Effector memory CD8-positive, alpha-beta T cell (primary cell): ENCODE measurements at regions not wholly inside any gene's neighbourhood (a gene's known extent, or its start where the extent isn't known, plus 50 kb on each side); places are given as distances from the start of the nearest gene placed in this dataset.
"Not testable (repeated sequence)": the region's sequence is repeated elsewhere in the genome, so short reads cannot be mapped to it uniquely, and the experiment has no call there.

Experiments used
- ATAC-seq: fragments of 150-1000 bp; cut with Tn5 transposase; replicated peaks from 2 replicates; pipeline ENCODE4 v1.10.0; 2021; ENCODE audit warnings: mild to moderate bottlenecking, moderate library complexity
- DNase-seq, 3 experiments: peaks; one replicate each; pipeline ENCODE4 v3.0.0; 2021
- H3K27ac Mint-ChIP-seq, 2 donors: one replicate each; pipeline ENCODE4 v1.8.0; 2022; ENCODE audit warnings: mild to moderate bottlenecking in 2 of 2, mixed read lengths in 2 of 2, moderate library complexity in 2 of 2
- H3K27me3 Mint-ChIP-seq, 2 donors: one replicate each; pipeline ENCODE4 v1.8.0; 2022; ENCODE audit warnings: mixed read lengths in 2 of 2
- H3K36me3 Mint-ChIP-seq: one replicate; pipeline ENCODE4 v1.8.0; 2022; ENCODE audit warnings: mild to moderate bottlenecking, moderate library complexity, mixed read lengths; ENCODE audit not compliant: insufficient read depth
- H3K4me1 Mint-ChIP-seq, 2 donors: one replicate each; pipeline ENCODE4 v1.8.0; 2022; ENCODE audit warnings: low read depth in 2 of 2, mixed read lengths in 2 of 2
- H3K4me3 Mint-ChIP-seq, 2 donors: one replicate each; pipeline ENCODE4 v1.8.0; 2022; ENCODE audit warnings: mild to moderate bottlenecking in 2 of 2, mixed read lengths in 2 of 2, moderate library complexity in 2 of 2
- H3K9me3 Mint-ChIP-seq, 2 donors: one replicate each; pipeline ENCODE4 v1.8.0; 2022; ENCODE audit warnings: mixed read lengths in 2 of 2

GRCh38 chr4:117014236-117014635, 71.1 kb downstream of the TRAM1L1 start:
- H3K36me3 Mint-ChIP-seq: no peaks in the 10 kb centered on the region
- no peaks in the 10 kb centered on the region for H3K4me1 Mint-ChIP-seq
- H3K9me3 Mint-ChIP-seq: peaks cover 4 to 13% of the 10 kb centered on the region in 2 donors
- DNase-seq (no peak), ATAC-seq (no peak)
- H3K27me3 Mint-ChIP-seq: no peaks in the 10 kb centered on the region
- H3K27ac Mint-ChIP-seq: no peak overlapping the region
- H3K4me3 Mint-ChIP-seq: no peak overlapping the region

DNA sequence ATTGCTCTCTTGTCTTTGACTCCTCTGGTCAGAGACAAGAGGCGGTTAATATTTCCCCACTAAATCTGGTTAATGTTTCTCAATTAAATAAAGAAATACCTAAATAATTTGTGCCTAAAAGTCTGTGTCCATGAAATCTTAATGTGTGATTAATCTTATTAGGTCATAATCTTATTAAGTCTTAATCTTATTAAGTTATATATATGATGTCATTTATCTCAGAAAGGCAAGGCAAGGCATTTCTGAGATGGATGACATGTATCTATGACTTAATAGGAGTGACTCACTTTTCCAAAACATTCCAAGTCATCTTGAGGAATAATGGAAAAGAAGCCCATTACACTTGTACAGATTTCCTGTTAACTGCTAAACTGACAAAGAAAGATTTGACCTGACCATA, 74.7 kb downstream of the TRAM1L1 start:
- Mint-ChIP-seq H3K4me1 (no peaks in the 10 kb centered on the region), H3K4me3 (no peak overlapping the region), H3K9me3 (peaks cover 6 to 7% of the 10 kb centered on the region in 2 donors), H3K36me3 (no peaks in the 10 kb centered on the region), H3K27me3 (no peaks in the 10 kb centered on the region), H3K27ac (no peak overlapping the region)
- DNase-seq (no peak), ATAC-seq (no peak)

GRCh38 chr4:117001077-117001476, 84.3 kb downstream of the TRAM1L1 start:
- no peak for DNase-seq
- H3K36me3 Mint-ChIP-seq: no peaks in the 10 kb centered on the region
- H3K4me3 Mint-ChIP-seq: no peak overlapping the region
- H3K27me3 Mint-ChIP-seq: no peaks in the 10 kb centered on the region
- H3K9me3 Mint-ChIP-seq: peaks cover 0 to under 1% of the 10 kb centered on the region in 2 donors
- no peaks in the 10 kb centered on the region for H3K4me1 Mint-ChIP-seq
- H3K27ac Mint-ChIP-seq: no peak overlapping the region
- no peak for ATAC-seq

DNA sequence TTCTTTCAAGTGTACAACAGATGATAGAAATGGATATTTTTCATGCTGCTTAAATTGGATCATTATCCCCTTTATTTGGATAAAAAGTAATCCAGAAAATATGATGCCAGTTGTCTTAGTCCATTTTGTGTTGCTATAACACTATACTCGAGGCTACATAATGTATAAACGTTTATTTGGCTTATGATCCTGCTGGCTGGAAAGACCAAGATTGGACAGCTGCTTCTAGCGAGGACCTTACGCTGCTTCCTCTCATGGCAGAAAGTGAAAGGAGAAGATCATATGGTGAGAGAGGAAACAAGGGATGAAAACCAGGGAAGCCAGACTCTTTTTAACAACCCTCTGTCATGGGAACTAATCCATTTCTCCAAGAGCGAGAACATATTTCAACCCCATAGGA, 102.7 kb downstream of the TRAM1L1 start:
- H3K36me3 Mint-ChIP-seq: no peaks in the 10 kb centered on the region
- H3K27ac Mint-ChIP-seq: no peak overlapping the region
- no peak overlapping the region for H3K4me3 Mint-ChIP-seq
- peaks cover 3 to 12% of the 10 kb centered on the region in 2 donors for H3K9me3 Mint-ChIP-seq
- DNase-seq: no peak
- no peak for ATAC-seq
- no peaks in the 10 kb centered on the region for H3K4me1 Mint-ChIP-seq
- no peaks in the 10 kb centered on the region for H3K27me3 Mint-ChIP-seq

DNA sequence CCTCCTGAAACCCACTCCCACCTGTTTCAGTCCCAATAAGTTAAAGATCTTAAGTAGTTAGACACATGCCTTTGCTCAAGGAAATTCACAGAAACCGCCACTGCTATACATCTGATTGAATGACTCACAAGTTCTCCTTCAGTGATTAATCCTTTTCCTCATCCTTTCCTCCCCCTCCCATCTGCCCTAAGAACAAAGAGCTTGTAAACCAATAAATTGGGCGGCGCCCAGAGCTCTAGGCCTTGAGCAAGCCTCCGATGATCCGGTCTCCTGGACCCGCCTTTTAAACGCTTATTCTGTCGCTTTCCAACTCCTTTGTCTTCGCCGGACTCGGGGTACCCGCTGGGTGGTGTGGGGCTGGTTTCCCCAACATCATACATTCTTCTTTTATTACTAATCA, 104.9 kb downstream of the TRAM1L1 start:
- H3K4me1 Mint-ChIP-seq, H3K27ac Mint-ChIP-seq, ATAC-seq, H3K27me3 Mint-ChIP-seq, DNase-seq, H3K36me3 Mint-ChIP-seq, H3K4me3 Mint-ChIP-seq: not testable (repeated sequence)
- peaks cover 1 to 12% of the 10 kb centered on the region in 2 donors for H3K9me3 Mint-ChIP-seq

GRCh38 chr4:116959045-116959444, 126.3 kb downstream of the TRAM1L1 start:
- H3K4me1 Mint-ChIP-seq: no peaks in the 10 kb centered on the region
- H3K27me3 Mint-ChIP-seq: no peaks in the 10 kb centered on the region
- no peaks in the 10 kb centered on the region for H3K36me3 Mint-ChIP-seq
- no peak for DNase-seq
- H3K27ac Mint-ChIP-seq: no peak overlapping the region
- H3K4me3 Mint-ChIP-seq: no peak overlapping the region
- peaks cover 8% of the 10 kb centered on the region in 2 donors for H3K9me3 Mint-ChIP-seq
- ATAC-seq: no peak

- DNase-seq (no peak), ATAC-seq (no peak)
- no peaks in the 10 kb centered on the region for H3K27me3 Mint-ChIP-seq
- no peak overlapping the region for H3K4me3 Mint-ChIP-seq
- H3K27ac Mint-ChIP-seq: no peak overlapping the region
- peaks cover 6 to 8% of the 10 kb centered on the region in 2 donors for H3K9me3 Mint-ChIP-seq
- no peaks in the 10 kb centered on the region for H3K4me1 Mint-ChIP-seq
- H3K36me3 Mint-ChIP-seq: no peaks in the 10 kb centered on the region
These were observed 131.4 kb downstream of the TRAM1L1 start for GRCh38 chr4:116953947-116954346.

DNA sequence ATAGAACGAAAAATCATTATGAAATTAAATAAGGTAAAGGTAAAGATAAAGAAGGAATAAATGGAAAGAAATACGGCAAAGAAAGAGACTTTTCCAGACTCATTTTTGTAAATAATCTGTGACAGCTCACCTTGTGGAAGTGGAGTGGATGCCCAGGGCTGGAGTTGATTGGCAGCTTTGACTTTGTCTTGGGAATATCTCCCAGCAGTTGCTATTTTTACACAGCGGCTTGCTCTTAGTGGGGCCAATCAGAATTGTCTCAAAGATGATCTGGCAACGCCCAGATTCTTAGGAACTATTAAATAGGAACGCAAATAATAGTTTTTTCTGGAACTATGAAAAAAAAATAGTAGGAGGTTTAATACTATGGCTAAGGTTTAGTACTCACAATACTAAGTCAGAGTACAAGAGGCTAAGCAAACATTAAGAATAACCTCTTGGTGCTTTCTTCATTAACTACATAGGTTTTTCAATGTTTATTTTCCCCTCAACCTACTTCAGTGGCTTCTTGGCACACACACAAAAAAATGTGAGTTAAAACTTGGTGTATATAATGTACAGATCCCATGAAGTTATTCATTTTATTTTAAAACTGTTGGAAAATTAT, 132.7 kb downstream of the TRAM1L1 start:
- DNase-seq (no peak), ATAC-seq (no peak)
- no peak overlapping the region for H3K27ac Mint-ChIP-seq

DNA sequence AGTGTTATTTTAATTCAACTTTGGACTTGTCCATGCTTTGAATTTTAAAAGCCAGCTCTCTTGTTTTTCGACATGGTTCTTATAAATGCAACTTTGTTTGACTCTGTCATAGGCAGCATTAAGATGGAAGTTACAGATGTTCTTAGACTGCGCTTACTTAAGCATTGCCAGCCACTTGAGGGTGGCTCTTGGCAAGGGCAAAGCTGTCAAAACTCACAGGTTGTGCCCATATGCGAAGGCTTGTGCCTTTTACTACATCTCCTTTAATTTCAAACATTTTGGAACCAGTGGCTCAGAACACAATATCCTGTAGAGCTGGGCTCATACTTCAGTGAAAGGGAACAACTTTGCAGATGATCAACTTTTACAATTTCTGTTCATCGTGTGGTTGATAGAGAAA, 135.5 kb downstream of the TRAM1L1 start:
- H3K36me3 Mint-ChIP-seq: no peaks in the 10 kb centered on the region
- ATAC-seq (no peak), DNase-seq (no peak)
- no peak overlapping the region for H3K27ac Mint-ChIP-seq
- H3K4me3 Mint-ChIP-seq: no peak overlapping the region
- H3K4me1 Mint-ChIP-seq: no peaks in the 10 kb centered on the region
- H3K9me3 Mint-ChIP-seq: peaks cover 0 to 2% of the 10 kb centered on the region in 2 donors
- H3K27me3 Mint-ChIP-seq: no peaks in the 10 kb centered on the region

More for the DNA sequence above, 132.7 kb downstream of the TRAM1L1 start:
- H3K27me3 Mint-ChIP-seq: no peaks in the 10 kb centered on the region
- no peaks in the 10 kb centered on the region for H3K4me1 Mint-ChIP-seq
- no peaks in the 10 kb centered on the region for H3K36me3 Mint-ChIP-seq
- peaks cover 6 to 8% of the 10 kb centered on the region in 2 donors for H3K9me3 Mint-ChIP-seq
- H3K4me3 Mint-ChIP-seq: no peak overlapping the region

- H3K36me3 Mint-ChIP-seq: no peaks in the 10 kb centered on the region
- ATAC-seq: no peak
- DNase-seq: no peak
- no peaks in the 10 kb centered on the region for H3K27me3 Mint-ChIP-seq
- H3K4me3 Mint-ChIP-seq: no peak overlapping the region
- no peak overlapping the region for H3K27ac Mint-ChIP-seq
- no peaks in the 10 kb centered on the region for H3K4me1 Mint-ChIP-seq
- H3K9me3 Mint-ChIP-seq: peaks cover 2% of the 10 kb centered on the region in 2 donors
These were observed 143.1 kb downstream of the TRAM1L1 start for GRCh38 chr4:116942315-116942714.

- Mint-ChIP-seq H3K36me3 (no peaks in the 10 kb centered on the region), H3K9me3 (no peaks in the 10 kb centered on the region), H3K27ac (no peak overlapping the region), H3K27me3 (no peaks in the 10 kb centered on the region), H3K4me3 (no peak overlapping the region), H3K4me1 (no peaks in the 10 kb centered on the region)
- no peak for ATAC-seq
- no peak for DNase-seq
These were observed 155.0 kb downstream of the TRAM1L1 start for GRCh38 chr4:116930329-116930728.

DNA sequence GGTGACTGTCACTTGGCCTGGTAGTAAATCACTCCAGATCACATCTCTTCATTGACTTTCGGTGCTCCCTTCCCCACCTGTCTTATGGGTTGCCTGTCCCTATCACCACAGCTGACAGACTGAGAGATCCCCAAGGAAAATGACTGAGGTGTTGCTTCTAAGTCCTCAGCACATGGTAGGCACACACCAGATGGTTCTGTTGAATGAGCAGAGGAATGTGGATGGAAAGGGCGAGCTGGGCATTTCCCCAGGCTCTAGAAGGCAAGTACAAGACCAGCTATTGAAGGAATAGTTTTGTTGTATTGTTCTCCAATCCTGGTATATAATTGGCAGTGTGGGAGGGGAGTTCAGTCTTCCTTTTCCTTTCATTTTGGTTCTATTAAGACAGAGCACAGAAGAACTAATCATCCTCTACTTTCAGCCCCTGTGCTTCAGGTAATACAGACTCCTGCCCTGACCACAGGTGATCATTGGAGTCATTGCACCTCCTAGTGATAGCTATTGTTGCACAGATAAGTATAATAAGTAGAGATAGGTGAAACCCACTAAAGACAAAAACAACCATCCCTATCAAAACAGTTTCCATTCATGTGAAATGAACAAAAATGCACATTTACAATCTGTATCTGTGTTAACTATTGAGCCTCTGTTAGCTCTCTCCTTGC, 158.6 kb downstream of the TRAM1L1 start:
- DNase-seq (no peak), ATAC-seq (no peak)
- Mint-ChIP-seq H3K9me3 (peaks cover 0 to 2% of the 10 kb centered on the region in 2 donors), H3K27ac (no peak overlapping the region), H3K4me3 (no peak overlapping the region), H3K36me3 (no peaks in the 10 kb centered on the region), H3K27me3 (no peaks in the 10 kb centered on the region), H3K4me1 (no peaks in the 10 kb centered on the region)

DNA sequence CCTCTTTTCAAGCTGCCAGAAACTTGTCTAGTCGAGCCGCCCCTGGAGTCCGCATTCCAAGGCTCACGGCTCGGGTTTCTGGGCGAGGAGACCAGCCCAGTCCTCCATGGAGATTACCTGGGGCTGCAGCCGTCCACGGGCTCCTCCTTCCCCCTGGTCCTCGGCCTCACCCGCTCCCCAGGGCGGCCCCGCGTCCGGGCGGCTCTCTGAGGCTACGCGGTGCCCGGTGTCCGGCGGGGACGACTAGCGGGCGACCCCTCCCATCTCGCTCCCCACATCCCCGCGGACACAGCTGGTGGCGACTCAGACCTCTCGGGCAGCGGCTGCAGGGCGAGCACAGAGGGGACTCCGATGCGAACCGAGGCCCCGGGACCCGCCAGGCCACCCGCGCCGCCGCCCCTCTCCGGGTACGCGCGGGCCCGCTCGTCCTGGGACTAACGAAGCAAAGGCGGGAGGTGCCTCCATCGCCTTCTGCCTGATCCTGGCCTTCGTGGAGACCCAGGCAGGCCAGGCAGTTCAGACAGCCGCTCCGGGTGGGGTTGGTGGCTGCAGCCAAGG, 159.4 kb downstream of the TRAM1L1 start:
- ATAC-seq: no peak
- H3K27me3 Mint-ChIP-seq: no peaks in the 10 kb centered on the region
- no peak for DNase-seq
- H3K4me1 Mint-ChIP-seq: no peaks in the 10 kb centered on the region
- no peak overlapping the region for H3K27ac Mint-ChIP-seq
- H3K9me3 Mint-ChIP-seq: peaks cover 2 to 6% of the 10 kb centered on the region in 2 donors
- H3K4me3 Mint-ChIP-seq: no peak overlapping the region
- H3K36me3 Mint-ChIP-seq: no peaks in the 10 kb centered on the region

DNA sequence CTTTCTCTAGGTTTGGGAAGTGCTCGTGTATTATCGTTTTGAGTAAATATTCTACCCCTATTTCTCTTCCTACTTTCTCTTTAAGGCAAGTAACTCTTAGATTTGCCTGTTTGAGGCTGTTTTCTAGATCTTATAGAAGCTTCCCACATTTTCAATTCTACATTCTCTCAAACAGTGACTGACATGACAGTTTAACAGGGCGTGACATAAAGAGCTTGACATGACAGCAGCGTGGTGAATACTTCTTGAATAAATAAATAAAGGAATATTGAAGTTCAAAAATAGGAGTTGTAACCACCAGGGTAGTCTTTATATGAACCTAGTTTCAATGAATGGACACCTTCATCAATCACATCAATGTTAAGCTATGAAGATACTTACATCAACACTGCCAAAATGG, 162.0 kb downstream of the TRAM1L1 start:
- no peak overlapping the region for H3K27ac Mint-ChIP-seq
- ATAC-seq (no peak), DNase-seq (no peak)
- H3K9me3 Mint-ChIP-seq: peaks cover 2 to 9% of the 10 kb centered on the region in 2 donors
- no peak overlapping the region for H3K4me3 Mint-ChIP-seq
- H3K36me3 Mint-ChIP-seq: no peaks in the 10 kb centered on the region
- no peaks in the 10 kb centered on the region for H3K4me1 Mint-ChIP-seq
- H3K27me3 Mint-ChIP-seq: no peaks in the 10 kb centered on the region
